Activated naive CD4-positive, alpha-beta T cell treated with anti-CD3 and anti-CD28 coated beads, Interleukin-2, amount 50 U/mL, for 24 hours (primary cell): ENCODE measurements at regions not wholly inside any gene's neighbourhood (a gene's known extent, or its start where the extent isn't known, plus 50 kb on each side); places are given as distances from the start of the nearest gene placed in this dataset.

ENCODE experiments used
- H3K27ac Mint-ChIP-seq: one replicate; pipeline ENCODE4 v1.8.0; 2021; ENCODE audit warnings: mild to moderate bottlenecking, mixed read lengths
- H3K27me3 Mint-ChIP-seq: one replicate; pipeline ENCODE4 v1.8.0; 2021; ENCODE audit warnings: mixed read lengths
- H3K36me3 Mint-ChIP-seq: one replicate; pipeline ENCODE4 v1.8.0; 2021; ENCODE audit warnings: mixed read lengths
- H3K4me1 Mint-ChIP-seq: one replicate; pipeline ENCODE4 v1.8.0; 2021; ENCODE audit warnings: mixed read lengths
- H3K4me3 Mint-ChIP-seq: one replicate; pipeline ENCODE4 v1.8.0; 2021; ENCODE audit warnings: mild to moderate bottlenecking, mixed read lengths
- H3K9me3 Mint-ChIP-seq: one replicate; pipeline ENCODE4 v1.8.0; 2021; ENCODE audit warnings: mixed read lengths

- Mint-ChIP-seq H3K9me3 (no peaks in the 10 kb centered on the region), H3K4me1 (no peaks in the 10 kb centered on the region), H3K27me3 (peaks cover 18% of the 10 kb centered on the region), H3K36me3 (no peaks in the 10 kb centered on the region), H3K4me3 (no peak overlapping the region), H3K27ac (no peak overlapping the region)
Measured at GRCh38 chr13:106348075-106348840, 187.2 kb downstream of the EFNB2 start.

- Mint-ChIP-seq H3K27me3 (peaks cover 7% of the 10 kb centered on the region), H3K36me3 (no peaks in the 10 kb centered on the region), H3K4me1 (no peaks in the 10 kb centered on the region), H3K4me3 (no peak overlapping the region), H3K9me3 (peaks cover 13% of the 10 kb centered on the region), H3K27ac (no peak overlapping the region)
Measured at GRCh38 chr13:106344342-106344741, 191.1 kb downstream of the EFNB2 start.

- Mint-ChIP-seq H3K27ac (no peak overlapping the region), H3K9me3 (peaks cover 13% of the 10 kb centered on the region), H3K4me3 (no peak overlapping the region)
Measured at GRCh38 chr13:106343836-106344235, 191.6 kb downstream of the EFNB2 start.

GRCh38 chr13:106340249-106340648 is 195.2 kb downstream of the EFNB2 start:
- Mint-ChIP-seq H3K4me3 (no peak overlapping the region), H3K9me3 (peaks cover 13% of the 10 kb centered on the region), H3K27ac (no peak overlapping the region), H3K4me1 (no peaks in the 10 kb centered on the region), H3K27me3 (no peaks in the 10 kb centered on the region), H3K36me3 (no peaks in the 10 kb centered on the region)

More at GRCh38 chr13:106343836-106344235, 191.6 kb downstream of the EFNB2 start:
- Mint-ChIP-seq H3K36me3 (no peaks in the 10 kb centered on the region), H3K27me3 (peaks cover 5% of the 10 kb centered on the region), H3K4me1 (no peaks in the 10 kb centered on the region)

- peaks cover 13% of the 10 kb centered on the region for H3K9me3 Mint-ChIP-seq
- H3K27me3 Mint-ChIP-seq: no peaks in the 10 kb centered on the region
- H3K27ac Mint-ChIP-seq: no peak overlapping the region
- H3K4me1 Mint-ChIP-seq: no peaks in the 10 kb centered on the region
- H3K36me3 Mint-ChIP-seq: no peaks in the 10 kb centered on the region
- H3K4me3 Mint-ChIP-seq: no peak overlapping the region
Measured at GRCh38 chr13:106337096-106337850, 198.2 kb downstream of the EFNB2 start.

- Mint-ChIP-seq H3K4me1 (no peaks in the 10 kb centered on the region), H3K36me3 (no peaks in the 10 kb centered on the region), H3K4me3 (no peak overlapping the region), H3K9me3 (peaks cover 13% of the 10 kb centered on the region), H3K27me3 (no peaks in the 10 kb centered on the region), H3K27ac (no peak overlapping the region)
Measured at GRCh38 chr13:106336668-106337067, 198.8 kb downstream of the EFNB2 start.

- Mint-ChIP-seq H3K9me3 (no peaks in the 10 kb centered on the region), H3K27ac (no peak overlapping the region), H3K4me3 (no peak overlapping the region), H3K36me3 (no peaks in the 10 kb centered on the region), H3K4me1 (no peaks in the 10 kb centered on the region), H3K27me3 (peaks cover 4% of the 10 kb centered on the region)
Measured at GRCh38 chr13:106332621-106333020, 202.8 kb downstream of the EFNB2 start.

GRCh38 chr13:106331116-106331515 is 204.3 kb downstream of the EFNB2 start:
- H3K36me3 Mint-ChIP-seq: no peaks in the 10 kb centered on the region

GRCh38 chr13:106329941-106330340 is 205.5 kb downstream of the EFNB2 start:
- H3K36me3 Mint-ChIP-seq: no peaks in the 10 kb centered on the region
- H3K4me1 Mint-ChIP-seq: no peaks in the 10 kb centered on the region
- H3K27me3 Mint-ChIP-seq: peaks cover 5% of the 10 kb centered on the region
- H3K4me3 Mint-ChIP-seq: no peak overlapping the region
- H3K9me3 Mint-ChIP-seq: no peaks in the 10 kb centered on the region
- H3K27ac Mint-ChIP-seq: no peak overlapping the region

More at GRCh38 chr13:106331116-106331515, 204.3 kb downstream of the EFNB2 start:
- Mint-ChIP-seq H3K27me3 (peaks cover 5% of the 10 kb centered on the region), H3K4me1 (no peaks in the 10 kb centered on the region), H3K27ac (no peak overlapping the region), H3K4me3 (no peak overlapping the region), H3K9me3 (no peaks in the 10 kb centered on the region)

GRCh38 chr13:106326751-106327150 is 208.7 kb downstream of the EFNB2 start:
- H3K4me1 Mint-ChIP-seq: no peaks in the 10 kb centered on the region
- no peaks in the 10 kb centered on the region for H3K36me3 Mint-ChIP-seq
- H3K9me3 Mint-ChIP-seq: peaks cover 12% of the 10 kb centered on the region
- H3K27me3 Mint-ChIP-seq: peaks cover 5% of the 10 kb centered on the region
- no peak overlapping the region for H3K4me3 Mint-ChIP-seq
- no peak overlapping the region for H3K27ac Mint-ChIP-seq

GRCh38 chr13:106324444-106324843 is 211.0 kb downstream of the EFNB2 start:
- H3K27ac Mint-ChIP-seq: no peak overlapping the region
- H3K4me3 Mint-ChIP-seq: no peak overlapping the region
- no peaks in the 10 kb centered on the region for H3K4me1 Mint-ChIP-seq
- H3K27me3 Mint-ChIP-seq: peaks cover 3% of the 10 kb centered on the region
- no peaks in the 10 kb centered on the region for H3K36me3 Mint-ChIP-seq
- peaks cover 14% of the 10 kb centered on the region for H3K9me3 Mint-ChIP-seq

GRCh38 chr13:106322628-106323027 is 212.8 kb downstream of the EFNB2 start:
- Mint-ChIP-seq H3K36me3 (no peaks in the 10 kb centered on the region), H3K4me3 (no peak overlapping the region), H3K27me3 (peaks cover 1% of the 10 kb centered on the region), H3K27ac (no peak overlapping the region), H3K9me3 (peaks cover 14% of the 10 kb centered on the region), H3K4me1 (no peaks in the 10 kb centered on the region)

- Mint-ChIP-seq H3K4me3 (no peak overlapping the region), H3K27ac (no peak overlapping the region), H3K4me1 (no peaks in the 10 kb centered on the region), H3K27me3 (no peaks in the 10 kb centered on the region), H3K36me3 (no peaks in the 10 kb centered on the region), H3K9me3 (peaks cover 13% of the 10 kb centered on the region)
Measured at GRCh38 chr13:106318941-106319411, 216.5 kb downstream of the EFNB2 start.

GRCh38 chr13:106314417-106314816 is 221.0 kb downstream of the EFNB2 start:
- Mint-ChIP-seq H3K27me3 (no peaks in the 10 kb centered on the region), H3K36me3 (no peaks in the 10 kb centered on the region), H3K4me1 (no peaks in the 10 kb centered on the region), H3K9me3 (no peaks in the 10 kb centered on the region), H3K27ac (no peak overlapping the region), H3K4me3 (no peak overlapping the region)

- Mint-ChIP-seq H3K4me3 (no peak overlapping the region), H3K4me1 (no peaks in the 10 kb centered on the region), H3K27me3 (no peaks in the 10 kb centered on the region), H3K9me3 (peaks cover 11% of the 10 kb centered on the region), H3K36me3 (no peaks in the 10 kb centered on the region), H3K27ac (no peak overlapping the region)
Measured at GRCh38 chr13:106311004-106311403, 224.5 kb downstream of the EFNB2 start.

GRCh38 chr13:106310291-106310865 is 225.1 kb downstream of the EFNB2 start:
- Mint-ChIP-seq H3K9me3 (peaks cover 12% of the 10 kb centered on the region), H3K4me3 (no peak overlapping the region), H3K4me1 (no peaks in the 10 kb centered on the region), H3K27me3 (no peaks in the 10 kb centered on the region), H3K27ac (no peak overlapping the region), H3K36me3 (no peaks in the 10 kb centered on the region)
